Activated CD8-positive, alpha-beta memory T cell treated with anti-CD3 and anti-CD28 coated beads for 4 hours (primary cell): ENCODE measurements at regions not wholly inside any gene's neighbourhood (a gene's known extent, or its start where the extent isn't known, plus 50 kb on each side); places are given as distances from the start of the nearest gene placed in this dataset.
"Not testable (repeated sequence)": the region's sequence is repeated elsewhere in the genome, so short reads cannot be mapped to it uniquely, and the experiment has no call there.

ENCODE experiments used
- DNase-seq, 2 donors: peaks; one replicate each; pipeline ENCODE4 v3.0.0-alpha.2; 2020; ENCODE audit warnings: low read depth in 2 of 2

DNA sequence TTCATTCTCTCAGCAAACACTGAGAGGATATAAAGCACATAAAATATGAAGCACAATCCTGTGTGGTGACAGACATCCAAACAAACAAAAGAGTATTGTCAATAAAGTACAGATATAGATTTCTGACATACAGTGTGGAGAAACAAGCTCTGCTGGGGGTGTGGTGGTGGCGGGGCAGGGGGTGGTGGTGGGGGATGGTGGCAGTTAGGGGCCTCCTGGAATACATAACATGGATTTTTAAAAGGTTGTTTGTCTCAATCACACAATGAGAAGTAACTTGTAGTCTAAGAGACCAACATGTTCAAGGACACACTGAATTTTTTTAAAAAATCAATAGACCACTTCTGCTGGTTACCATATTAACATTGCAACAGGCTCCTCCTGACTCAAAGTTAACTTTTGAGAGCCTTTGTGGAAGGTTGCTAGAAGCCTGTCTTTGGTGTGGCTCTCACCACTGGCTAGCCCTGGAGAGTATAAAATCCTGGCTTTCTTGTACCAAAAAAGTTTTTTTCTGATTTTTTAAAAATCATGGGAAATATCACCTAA lies 1197.4 kb downstream of the SUCLG1 start:
- no peak for DNase-seq

DNA sequence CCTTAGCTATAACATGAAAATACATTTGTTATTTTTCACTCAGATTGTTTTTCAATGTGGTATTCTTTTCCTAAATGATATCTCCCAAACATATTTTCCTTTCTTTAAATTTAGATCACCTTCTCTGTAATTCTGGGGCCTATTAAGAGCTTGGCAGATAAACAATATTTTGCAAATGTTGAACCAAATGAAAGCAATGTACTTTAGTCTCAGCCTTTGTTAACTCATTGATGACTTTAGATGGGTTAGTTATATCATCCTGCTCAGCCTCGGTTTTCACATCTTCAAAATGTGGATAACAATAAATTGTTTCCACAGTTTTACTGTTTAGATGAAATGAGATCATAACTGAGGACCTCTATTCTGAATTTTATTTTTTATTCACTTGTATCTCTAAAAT lies 1205.2 kb downstream of the SUCLG1 start:
- no peak for DNase-seq

DNA sequence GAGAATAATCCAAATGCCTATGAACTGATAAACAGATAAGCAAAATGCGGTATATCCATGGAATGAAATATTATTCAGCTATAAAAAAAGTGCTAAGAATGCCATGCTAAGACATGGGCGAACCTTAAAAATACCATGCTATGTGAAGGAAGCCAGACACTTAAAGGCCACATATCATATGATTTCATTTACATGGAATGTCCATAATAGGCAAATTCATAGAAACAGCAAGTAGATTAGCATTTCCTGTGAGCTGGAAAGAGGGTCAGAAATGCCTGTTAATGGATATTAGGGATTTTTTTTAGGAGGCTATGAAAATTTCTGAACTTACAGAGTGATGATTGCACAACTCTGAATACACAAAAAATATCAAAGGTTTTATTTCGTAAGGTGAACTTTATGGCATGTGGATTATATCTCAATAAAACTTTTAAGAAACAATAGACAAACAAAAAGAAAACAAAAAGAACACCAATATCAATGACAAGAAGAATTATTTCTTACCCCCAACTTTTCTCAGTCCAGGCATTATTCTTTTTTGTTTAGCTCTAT lies 1207.7 kb downstream of the SUCLG1 start:
- no peak for DNase-seq

DNA sequence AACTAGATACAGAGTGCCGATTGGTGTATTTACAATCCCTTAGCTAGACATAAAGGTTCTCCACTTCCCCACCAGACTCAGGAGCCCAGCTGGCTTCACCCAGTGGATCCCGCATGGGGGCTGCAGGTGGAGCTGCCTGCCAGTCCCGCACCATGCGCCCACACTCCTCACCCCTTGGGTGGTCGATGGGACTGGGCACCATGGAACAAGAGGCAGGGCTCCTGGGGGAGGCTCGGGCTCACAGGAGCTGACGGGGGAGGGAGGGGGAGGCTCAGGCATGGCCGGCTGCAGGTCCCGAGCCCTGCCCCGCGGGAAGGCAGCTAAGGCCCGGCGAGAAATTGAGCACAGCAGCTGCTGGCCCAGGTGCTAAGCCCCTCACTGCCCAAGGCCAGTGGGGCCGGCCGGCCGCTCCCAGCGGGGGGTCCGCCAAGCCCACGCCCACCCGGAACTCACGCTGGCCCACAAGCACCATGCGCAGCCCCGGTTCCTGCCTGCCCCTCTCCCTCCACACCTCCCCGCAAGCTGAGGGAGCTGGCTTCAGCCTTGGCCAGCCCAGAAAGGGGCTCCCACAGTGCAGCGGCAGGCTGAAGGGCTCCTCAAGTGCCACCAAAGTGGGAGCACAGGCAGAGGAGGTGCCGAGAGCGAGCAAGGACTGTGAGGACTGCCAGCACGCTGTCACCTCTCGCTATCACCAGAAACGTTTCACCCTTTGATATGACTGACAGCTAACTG lies 1213.1 kb downstream of the SUCLG1 start:
- DNase-seq = not testable (repeated sequence)

DNA sequence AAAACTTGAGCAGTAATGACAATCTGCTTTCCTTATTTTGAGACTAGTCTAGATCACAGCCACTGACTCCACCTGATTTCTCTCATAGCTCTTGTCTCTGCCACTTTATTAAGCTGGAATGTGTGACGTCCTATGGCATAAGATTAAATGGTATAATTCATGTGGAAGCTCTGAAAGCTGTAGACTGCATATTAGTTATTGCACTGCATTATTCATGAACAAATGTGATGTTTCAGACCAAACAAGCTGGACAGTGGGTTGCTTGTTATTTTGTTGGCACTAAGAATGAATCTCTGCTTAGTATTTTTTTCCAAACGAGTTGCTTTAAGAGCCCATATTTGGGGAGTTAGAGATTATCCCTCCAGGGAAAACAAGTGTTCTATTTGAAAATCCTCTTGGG lies 1218.5 kb downstream of the SUCLG1 start:
- DNase-seq = no peak

DNA sequence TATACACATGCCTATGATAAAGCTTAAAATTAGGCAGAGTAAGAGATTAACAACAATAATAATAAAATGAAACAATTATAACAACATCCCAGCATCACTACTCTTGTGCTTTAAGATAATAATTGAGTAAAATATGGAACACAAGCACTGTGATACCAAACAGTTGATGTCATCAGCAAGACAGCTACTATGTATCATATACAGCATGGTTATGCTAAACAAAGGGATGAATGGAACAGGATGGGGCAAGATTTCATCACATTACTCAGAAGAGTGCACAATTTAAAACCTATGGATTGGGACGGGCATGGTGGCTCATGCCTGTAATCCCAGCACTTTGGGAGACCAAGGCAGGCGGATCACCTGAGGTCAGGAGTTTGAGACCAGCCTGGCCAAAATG lies 1221.0 kb downstream of the SUCLG1 start:
- no peak for DNase-seq

DNA sequence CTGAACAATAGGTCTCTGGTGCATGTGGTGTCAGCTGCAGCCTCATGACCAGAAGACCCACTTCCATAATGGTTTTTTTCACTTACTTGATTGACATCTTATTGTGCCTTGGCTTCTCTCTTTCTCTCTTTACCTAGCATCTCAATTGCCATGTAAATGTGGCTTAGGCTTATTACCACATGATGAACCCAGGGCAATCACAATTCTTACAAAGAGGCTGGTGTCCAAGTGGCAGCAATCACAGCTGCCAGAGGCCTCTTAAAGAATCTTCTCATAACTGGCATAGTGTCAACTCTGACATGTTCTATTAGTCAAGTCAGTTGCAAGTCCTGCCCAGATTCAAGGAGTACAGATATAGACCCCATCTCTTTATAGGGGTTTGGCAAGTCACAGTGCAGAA lies 1224.8 kb downstream of the SUCLG1 start:
- DNase-seq = no peak

DNA sequence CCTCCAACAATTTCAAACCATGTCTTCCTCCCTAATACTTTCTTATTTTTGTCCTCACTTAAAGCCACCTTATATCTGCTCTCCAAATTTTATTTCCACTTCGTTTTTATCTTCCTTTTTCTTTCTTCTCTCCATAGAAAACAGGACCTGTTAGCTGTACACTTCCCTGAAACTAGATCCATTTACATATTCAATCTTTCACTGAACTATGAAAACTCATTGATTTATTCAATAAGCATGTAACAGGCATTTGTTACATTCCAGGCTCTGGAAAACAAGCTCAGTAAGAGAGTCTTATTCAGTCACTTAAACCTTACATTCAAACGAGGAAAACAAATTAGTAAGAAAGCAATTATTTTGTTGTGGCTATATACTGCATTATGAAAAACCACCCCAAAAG lies 1225.3 kb downstream of the SUCLG1 start:
- no peak for DNase-seq

DNA sequence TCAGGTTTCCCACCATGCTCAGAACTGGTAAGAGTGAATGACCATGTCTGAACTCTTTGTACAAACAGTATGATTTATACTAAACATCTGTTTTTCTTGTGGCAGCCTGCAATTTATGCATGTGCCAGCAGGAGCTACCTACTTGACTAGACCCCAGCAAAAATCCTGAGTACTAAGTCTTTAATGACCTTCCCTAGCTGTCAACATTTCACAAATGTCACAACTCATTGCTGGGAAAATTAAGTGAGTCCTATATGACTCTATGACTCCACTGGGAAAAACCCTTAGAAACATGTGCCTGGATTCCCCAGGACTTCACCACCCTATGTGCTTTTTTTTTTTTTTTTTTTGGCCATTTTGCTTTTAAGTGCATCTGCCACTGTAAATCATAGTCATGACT lies 1225.8 kb downstream of the SUCLG1 start:
- no peak for DNase-seq

DNA sequence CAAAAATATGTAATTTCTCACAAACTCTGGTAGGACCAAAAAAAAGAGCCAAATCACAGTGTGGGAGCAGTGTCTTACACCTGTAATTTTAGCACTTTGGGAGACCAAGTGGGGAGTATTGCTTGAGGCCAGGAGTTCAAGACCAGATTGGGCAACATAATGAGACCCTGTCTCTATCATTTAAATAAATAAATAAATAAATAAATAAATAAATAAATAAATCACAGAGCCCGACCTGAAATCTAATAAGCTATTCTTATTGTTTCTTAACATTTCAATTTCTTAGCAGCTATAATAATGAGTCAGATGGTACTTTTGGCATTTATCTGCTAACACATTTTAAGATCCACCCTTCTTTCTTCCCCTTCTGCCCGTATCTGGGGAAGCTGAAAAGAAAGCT lies 1229.6 kb downstream of the SUCLG1 start:
- DNase-seq = no peak

DNA sequence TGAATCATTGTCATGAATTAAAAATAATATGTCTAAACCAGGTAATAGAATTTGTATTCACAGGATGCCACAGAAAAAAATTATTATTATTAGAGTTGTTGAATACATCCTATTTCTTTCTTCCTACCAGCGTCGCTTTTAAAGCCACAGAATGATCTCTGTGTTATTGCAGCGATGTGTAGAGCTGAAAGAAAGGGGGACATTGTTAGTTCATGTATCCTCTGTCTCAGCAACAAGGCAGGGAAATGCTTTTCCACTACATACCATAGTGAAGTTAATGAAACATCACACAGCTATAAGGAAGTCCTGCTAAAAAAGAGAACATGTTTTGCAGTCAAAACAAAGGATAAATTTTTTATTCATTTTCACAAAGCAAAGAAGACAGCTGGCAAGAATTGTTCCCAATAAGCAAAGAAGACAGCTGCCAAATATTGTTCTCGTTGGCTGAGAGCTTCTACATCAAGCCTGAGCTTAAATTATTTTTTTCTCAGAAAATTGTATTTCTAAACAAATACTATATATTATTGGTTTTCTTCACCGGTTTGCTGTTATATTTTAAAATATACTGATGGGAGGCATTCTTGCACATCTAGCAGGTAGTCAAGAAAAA lies 1234.4 kb downstream of the SUCLG1 start:
- no peak for DNase-seq

DNA sequence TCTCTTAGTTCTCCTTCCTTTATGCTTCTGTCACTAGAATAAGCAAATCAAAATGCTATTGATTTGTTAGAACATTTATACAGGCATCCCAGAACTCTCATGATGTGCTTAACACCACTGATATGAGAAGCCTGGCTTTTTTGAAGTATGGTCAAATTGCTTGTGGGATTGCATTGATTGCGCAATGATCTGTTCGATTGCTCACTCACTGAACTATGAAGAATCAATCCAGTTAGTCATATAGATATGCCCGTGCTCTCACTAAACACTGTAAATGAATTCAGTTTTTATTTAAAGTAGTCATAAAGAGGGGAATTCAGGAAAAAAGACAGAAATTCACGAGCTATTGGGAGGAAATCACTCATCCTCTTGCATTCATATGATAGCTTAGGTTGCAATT lies 1237.8 kb downstream of the SUCLG1 start:
- DNase-seq = no peak

DNA sequence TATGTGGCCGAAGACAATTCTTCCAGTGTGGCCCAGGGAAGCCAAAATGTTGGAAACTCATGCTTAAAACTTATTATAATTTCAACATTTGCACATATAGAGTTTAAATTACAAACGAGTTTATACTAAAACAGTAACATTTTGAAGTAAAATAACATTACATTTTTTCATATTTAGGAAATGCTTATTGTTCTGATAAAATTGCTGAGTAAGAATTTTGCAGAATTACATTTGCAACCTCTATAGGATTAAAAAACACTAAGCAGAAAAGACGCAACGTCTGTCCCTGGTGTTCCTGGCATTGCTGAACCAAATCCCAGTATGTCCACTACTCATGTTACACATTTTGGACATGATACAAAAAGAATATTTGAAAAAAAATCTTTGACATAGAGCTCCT lies 1241.2 kb downstream of the SUCLG1 start:
- no peak for DNase-seq

DNA sequence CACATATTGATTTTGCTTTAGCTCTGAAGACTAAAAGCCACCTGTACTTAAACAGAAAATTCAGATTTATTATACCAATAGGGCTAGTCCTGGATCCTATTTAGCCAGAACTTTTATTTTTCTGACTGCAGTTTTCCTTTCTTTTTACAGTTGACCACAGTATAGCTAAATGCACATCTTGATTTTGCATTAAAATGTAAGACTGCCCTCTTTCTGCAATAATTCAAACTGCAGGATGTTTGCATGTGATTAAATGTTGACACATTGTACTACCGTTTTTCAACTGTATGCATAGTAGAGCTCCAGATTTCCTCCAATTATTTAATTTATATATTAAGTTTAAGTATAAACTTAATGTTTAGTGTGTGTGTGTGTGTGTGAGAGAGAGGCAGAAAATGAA lies 1262.9 kb downstream of the SUCLG1 start:
- no peak for DNase-seq

DNA sequence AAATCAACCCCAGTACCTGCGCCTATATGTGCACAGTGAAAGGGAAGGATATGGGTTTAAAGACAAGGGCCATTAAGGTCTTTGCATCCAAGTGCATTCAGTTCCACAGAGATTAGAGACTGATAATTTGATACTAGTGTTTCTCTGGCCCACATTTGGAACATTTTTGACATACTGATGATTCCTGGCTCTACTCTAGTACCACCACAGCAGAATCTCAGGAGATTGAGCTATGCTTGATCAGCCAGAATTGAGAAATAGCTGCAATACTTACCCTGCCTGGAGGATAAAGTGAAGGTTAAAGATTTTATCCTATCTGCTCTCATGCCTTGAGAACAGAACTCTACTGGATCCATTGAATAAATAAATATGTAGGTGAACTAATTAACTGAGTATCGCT lies 1267.8 kb downstream of the SUCLG1 start:
- no peak for DNase-seq

DNA sequence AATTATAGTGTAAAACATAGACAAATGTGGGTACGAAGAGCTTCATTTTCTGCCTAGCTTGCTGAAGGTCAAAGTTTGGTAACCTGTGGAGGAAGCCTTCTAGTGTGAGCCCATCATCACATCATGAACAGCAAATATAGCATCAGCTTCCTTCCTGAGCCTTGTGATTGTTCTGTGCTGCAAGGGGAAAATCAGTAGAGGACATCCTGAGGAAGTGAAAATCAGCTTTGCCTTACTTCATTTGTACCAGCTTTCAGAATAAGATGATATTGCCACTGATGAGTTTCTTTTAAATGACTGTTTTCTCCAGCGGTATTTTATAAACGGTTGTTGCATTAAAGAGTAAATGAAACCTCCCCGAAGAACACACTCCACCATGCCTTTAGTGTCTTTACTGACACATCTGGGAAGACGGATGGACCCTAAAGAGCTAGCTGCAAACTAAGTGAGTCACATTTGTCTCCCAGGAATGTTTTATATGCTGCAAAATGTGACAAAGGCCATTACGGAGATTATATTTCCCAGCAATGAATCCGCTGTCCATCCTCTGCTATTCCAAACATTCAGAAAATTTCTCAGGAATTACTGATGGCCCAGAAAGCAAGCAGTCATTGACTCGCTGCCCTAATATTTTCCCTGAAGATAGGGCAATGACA lies 1272.8 kb downstream of the SUCLG1 start:
- DNase-seq = no peak

DNA sequence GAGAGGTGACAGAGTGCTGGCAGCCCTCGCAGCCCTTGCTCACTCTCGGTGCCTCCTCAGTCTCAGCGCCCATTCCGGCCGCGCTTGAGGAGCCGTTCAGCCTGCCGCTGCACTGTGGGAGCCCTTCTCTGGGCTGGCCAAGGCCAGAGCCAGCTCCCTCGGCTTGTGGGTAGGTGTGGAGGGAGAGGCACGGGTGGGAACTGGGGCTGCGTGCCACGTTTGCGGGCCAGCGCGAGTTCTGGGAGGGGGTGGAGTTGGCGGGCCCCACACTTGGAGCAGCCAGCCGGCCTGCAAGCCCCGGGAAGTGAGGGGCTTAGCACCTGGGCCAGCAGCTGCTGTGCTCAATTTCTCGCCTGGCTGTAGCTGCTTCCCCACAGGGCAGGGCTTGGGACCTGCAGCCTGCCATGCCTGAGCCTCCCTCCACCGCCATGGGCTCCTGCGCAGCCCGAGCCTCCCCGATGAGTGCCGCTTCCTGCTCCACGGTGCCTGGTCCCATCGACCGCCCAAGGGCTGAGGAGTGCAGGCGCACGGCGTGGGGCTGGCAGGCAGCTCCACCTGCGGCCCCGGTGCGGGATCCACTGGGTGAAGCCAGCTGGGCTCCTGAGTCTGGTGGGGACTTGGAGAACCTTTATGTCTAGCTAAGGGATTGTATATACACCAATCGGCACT lies 1278.1 kb downstream of the SUCLG1 start:
- DNase-seq = not testable (repeated sequence)

DNA sequence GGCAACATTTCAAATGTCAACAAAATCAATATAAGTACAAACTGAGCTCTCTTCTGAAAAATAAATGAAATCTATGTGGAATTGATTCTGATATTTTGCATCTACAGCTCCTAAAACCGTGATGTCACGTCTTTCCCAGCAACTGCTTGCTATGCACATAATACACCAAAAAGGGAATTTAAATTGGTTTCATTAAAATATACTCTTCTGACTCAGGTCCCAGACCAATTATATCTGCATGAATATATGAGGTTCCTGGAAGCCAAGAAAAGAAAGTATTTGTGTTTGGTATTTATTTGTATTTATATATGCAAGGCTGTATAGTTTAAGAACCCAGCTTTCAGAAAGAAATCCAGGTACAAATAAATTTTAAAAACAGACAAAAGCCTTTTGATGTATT lies 1282.5 kb downstream of the SUCLG1 start:
- DNase-seq = no peak

DNA sequence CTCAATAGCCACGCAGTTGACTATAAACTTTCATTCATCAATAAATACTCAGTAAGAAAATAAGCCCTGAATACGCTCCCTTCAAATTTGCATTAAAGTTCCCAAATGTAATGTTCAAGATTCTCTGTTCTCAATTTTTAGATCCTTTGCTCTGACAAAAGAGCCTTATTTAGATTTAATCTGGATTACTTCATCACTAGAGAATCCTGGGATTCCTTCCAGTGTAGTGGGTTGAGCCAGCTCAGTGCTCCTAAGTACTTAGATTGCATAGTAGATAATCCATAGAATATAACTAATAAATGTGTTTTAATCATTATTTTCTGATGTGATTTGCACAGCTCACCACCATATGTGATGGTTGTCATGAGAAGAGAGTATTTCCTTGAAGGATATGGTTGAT lies 1286.2 kb downstream of the SUCLG1 start:
- DNase-seq = no peak

DNA sequence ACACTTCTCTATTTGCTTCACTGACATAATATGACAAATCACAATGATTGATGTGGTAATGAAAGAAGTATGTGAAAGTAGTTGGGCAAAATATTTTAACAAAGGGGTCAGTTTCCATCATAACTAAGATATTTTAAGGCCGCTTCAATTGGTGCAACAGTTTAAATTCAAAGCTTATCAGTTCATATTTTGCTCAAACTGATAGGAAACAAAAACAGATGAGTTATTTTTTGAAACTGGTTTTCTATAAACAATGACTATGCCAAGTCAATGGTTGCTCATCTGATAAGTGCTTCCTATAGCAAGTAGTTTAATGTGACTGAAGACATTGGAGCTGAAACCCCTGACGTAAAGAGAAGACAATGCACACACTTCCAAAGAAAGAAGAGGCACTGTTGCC lies 1290.7 kb downstream of the SUCLG1 start:
- DNase-seq = no peak

DNA sequence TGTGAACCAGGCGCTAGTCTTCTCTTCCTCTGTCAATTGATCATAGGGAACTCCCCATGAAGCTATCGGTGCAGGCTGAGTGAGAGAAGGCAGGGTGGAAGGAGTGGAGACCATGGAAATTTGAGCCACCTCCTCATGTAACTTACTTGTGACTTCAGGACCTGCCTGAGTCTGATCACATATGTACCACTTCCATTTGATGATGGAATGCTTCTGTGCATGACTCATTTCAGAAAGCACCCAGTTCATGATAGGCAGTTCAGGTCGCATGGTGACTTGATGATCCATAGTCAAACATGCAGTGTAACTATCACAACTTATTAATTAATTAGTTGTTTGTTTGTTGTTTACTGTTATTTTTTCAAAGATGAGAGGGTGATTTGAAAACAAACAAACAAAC lies 1296.7 kb downstream of the SUCLG1 start:
- DNase-seq = no peak

DNA sequence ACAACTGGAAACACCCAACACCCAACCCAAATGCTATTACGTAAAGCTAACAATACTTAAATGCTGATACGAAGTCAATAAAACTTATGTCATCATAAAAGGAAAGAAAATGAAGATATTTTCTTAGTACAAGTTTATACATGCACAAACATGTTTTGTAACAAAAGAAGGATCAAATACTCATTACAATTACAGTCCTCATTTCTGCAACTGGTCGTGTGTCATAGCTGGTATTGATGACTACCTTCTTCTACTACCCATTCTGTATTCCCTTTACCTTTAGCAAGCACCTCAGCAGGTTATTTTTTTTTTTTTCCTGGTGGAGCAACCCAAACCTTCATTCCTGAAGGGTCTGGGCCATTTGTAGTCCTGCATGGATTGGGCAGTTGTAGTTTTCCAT lies 1298.5 kb downstream of the SUCLG1 start:
- no peak for DNase-seq
